Right lobe of liver (tissue), 4 donors: ENCODE measurements at regions not wholly inside any gene's neighbourhood (a gene's known extent, or its start where the extent isn't known, plus 50 kb on each side); places are given as distances from the start of the nearest gene placed in this dataset.

ENCODE experiments used
- CTCF ChIP-seq, 4 donors: fragments of 200-600 bp in 3 of 4; fragments of 450-650 bp in 1 of 4; IDR thresholded peaks; one replicate each; pipeline versions ENCODE4 v1.5.1 to v1.8.0; 2016 to 2022; ENCODE audit warnings: antibody characterized with exemption in 4 of 4, mild to moderate bottlenecking in 2 of 4
- POLR2A ChIP-seq: fragments of 450-650 bp; IDR thresholded peaks from one replicate; pipeline ENCODE4 v1.6.1; 2017; ENCODE audit warnings: antibody characterized with exemption, mild to moderate bottlenecking
- donor health status: DM: no; HTN: no; CAD: no.
- donor health status: DM: no; HTN: no; CAD: no.
- donor health status: DM: no; HTN: yes; CAD: no.

GRCh38 chr2:22579341-22579740 lies 805.6 kb upstream of the KLHL29 start:
- TF ChIP-seq CTCF (IDR thresholded peaks at IDR 0.05) (no peak), POLR2A (no peak)
